PC-3 (cell line): ENCODE measurements at regions not wholly inside any gene's neighbourhood (a gene's known extent, or its start where the extent isn't known, plus 50 kb on each side); places are given as distances from the start of the nearest gene placed in this dataset.

Source experiments
- ATAC-seq: fragments of 200-7000 bp; cut with Tn5 transposase; 2 replicates; pipeline ENCODE4 v1.9.1; 2020; ENCODE audit warnings: mild to moderate bottlenecking, moderate library complexity
- BruUV-seq: library from RNA; stranded (reverse); fragments of 400-500 nt; replicated peaks from 2 replicates; lab custom pipeline; 2021; lab: Mats Ljungman, UMichigan
- CTCF ChIA-PET: fragments of 300-600 bp; sonication (Branson Sonifier 250); formaldehyde crosslinking; loops from one replicate; lab custom pipeline; 2022; ENCODE audit warnings: antibody characterized with exemption; lab: Charles Lee
- POLR2A ChIA-PET: fragments of 300-600 bp; sonication (Branson Sonifier 250); formaldehyde crosslinking; loops from one replicate; lab custom pipeline; 2022; ENCODE audit warnings: antibody characterized with exemption; ENCODE audit not compliant: unreplicated experiment; lab: Charles Lee
- DNase-seq: peaks from one replicate; pipeline ENCODE4 v3.0.0-alpha.2; 2015
- H2AFZ ChIP-seq: fragments of 300-600 bp; sonication (generic); 2 replicates; pipeline ENCODE4 v1.6.0; 2016; ENCODE audit warnings: antibody characterized with exemption, low read length
- H3F3A ChIP-seq: fragments of 300-600 bp; sonication (generic); one replicate; pipeline ENCODE4 v1.6.0; 2017; ENCODE audit warnings: antibody characterized with exemption, low read length, control low read depth, mild to moderate bottlenecking; ENCODE audit not compliant: unreplicated experiment
- H3K27ac ChIP-seq: fragments of 300-600 bp; sonication (generic); 2 replicates; pipeline ENCODE4 v1.5.1; 2016; ENCODE audit warnings: mild to moderate bottlenecking, low read length
- H3K27me3 ChIP-seq: fragments of 300-600 bp; sonication (generic); 2 replicates; pipeline ENCODE4 v1.6.1; 2016; ENCODE audit warnings: low read length, mixed read lengths
- H3K36me3 ChIP-seq: fragments of 300-600 bp; sonication (generic); 2 replicates; pipeline ENCODE4 v1.6.1; 2016; ENCODE audit warnings: low read depth, mixed run types, low read length, mixed read lengths
- H3K4me1 ChIP-seq: fragments of 300-600 bp; sonication (generic); 2 replicates; pipeline ENCODE4 v1.5.1; 2016; ENCODE audit warnings: low read length; ENCODE audit not compliant: insufficient read depth
- H3K4me2 ChIP-seq: fragments of 300-600 bp; sonication (generic); 2 replicates; pipeline ENCODE4 v1.6.0; 2016; ENCODE audit warnings: low read length
- H3K4me3 ChIP-seq: fragments of 300-600 bp; sonication (generic); 2 replicates; pipeline ENCODE4 v1.5.1; 2016; ENCODE audit warnings: mild to moderate bottlenecking, low read length, mixed read lengths
- H3K79me2 ChIP-seq: fragments of 300-600 bp; sonication (generic); 2 replicates; pipeline ENCODE4 v1.6.1; 2017; ENCODE audit warnings: low read length, mixed read lengths
- H3K9ac ChIP-seq: fragments of 300-600 bp; sonication (generic); 2 replicates; pipeline ENCODE4 v1.6.0; 2016; ENCODE audit warnings: mild to moderate bottlenecking, low read length
- H3K9me2 ChIP-seq: fragments of 300-600 bp; sonication (generic); replicated peaks from 2 replicates; pipeline ENCODE4 v1.6.1; 2016; ENCODE audit warnings: mixed run types, low read length, mixed read lengths
- H3K9me3 ChIP-seq: fragments of 300-600 bp; sonication (generic); 2 replicates; pipeline ENCODE4 v1.6.1; 2016; ENCODE audit warnings: low read length, mixed read lengths
- H4K20me1 ChIP-seq: fragments of 300-600 bp; sonication (generic); 2 replicates; pipeline ENCODE4 v1.6.1; 2016; ENCODE audit warnings: low read length, mixed read lengths
- CTCF ChIP-seq: fragments of 300-600 bp; sonication (generic); conservative IDR thresholded peaks from 2 replicates; pipeline ENCODE4 v1.5.1; 2017; ENCODE audit warnings: antibody characterized with exemption, low read depth, mild to moderate bottlenecking, low read length
- EZH2 ChIP-seq: fragments of 300-600 bp; sonication (generic); IDR thresholded peaks from one replicate; pipeline ENCODE4 v1.6.1; 2017; ENCODE audit warnings: antibody characterized with exemption, mild to moderate bottlenecking, low read length; ENCODE audit not compliant: unreplicated experiment
- EZH2phosphoT487 ChIP-seq: fragments of 300-600 bp; sonication (generic); IDR thresholded peaks from 2 replicates; pipeline ENCODE4 v1.6.1; 2018; ENCODE audit warnings: mild to moderate bottlenecking, antibody characterized with exemption, low read length, borderline replicate concordance
- intact Hi-C: fragments of 100-400 bp; cut with micrococcal nuclease; formaldehyde crosslinking; loops from 2 replicates; pipeline ENCODE4 v1.9.0; 2023

DNA sequence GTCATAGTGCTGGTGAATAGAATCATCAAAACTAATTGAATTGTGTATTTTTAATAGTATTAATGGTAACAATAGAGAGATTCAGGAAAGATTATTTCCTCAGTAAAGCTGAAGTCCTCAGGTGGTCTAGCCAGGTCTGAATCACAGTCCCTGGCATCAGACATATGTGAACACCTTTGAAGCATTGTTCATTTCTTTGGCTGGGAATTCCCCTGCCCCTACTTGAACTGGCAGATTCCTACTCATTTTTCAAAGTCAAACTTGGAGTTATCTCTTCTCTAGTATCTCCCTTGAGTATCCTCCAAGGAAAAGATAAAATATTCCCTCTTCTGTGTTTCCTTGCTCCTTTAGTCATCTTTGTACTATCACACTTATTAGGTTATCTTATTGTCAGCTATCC is 759.8 kb downstream of the ADGRL2 start:
- H3K36me3 ChIP-seq, result no peaks in the 10 kb centered on the region
- no peak for ATAC-seq
- no peaks in the 10 kb centered on the region for H3F3A ChIP-seq
- ChIA-PET POLR2A (no interaction called here), CTCF (no interaction called here)
- BruUV-seq, result no TSS peak
- H3K27ac ChIP-seq, result no peak overlapping the region
- no peak for DNase-seq
- TF ChIP-seq EZH2 (no peak), EZH2phosphoT487 (no peak), CTCF (no peak)
- no peaks in the 10 kb centered on the region for H4K20me1 ChIP-seq
- H2AFZ ChIP-seq, result no peak overlapping the region
- no peak overlapping the region for H3K9ac ChIP-seq
- no peak overlapping the region for H3K4me2 ChIP-seq
- intact Hi-C loops, result no loop called here
- no peaks in the 10 kb centered on the region for H3K79me2 ChIP-seq
- H3K4me3 ChIP-seq, result no peak overlapping the region
- no peaks in the 10 kb centered on the region for H3K4me1 ChIP-seq
- H3K27me3 ChIP-seq, result no peaks in the 10 kb centered on the region
- H3K9me3 ChIP-seq, result no peaks in the 10 kb centered on the region
- H3K9me2 ChIP-seq, result no peaks in the 10 kb centered on the region

GRCh38 chr1:82555501-82555900 is 754.8 kb downstream of the ADGRL2 start:
- no peak for DNase-seq
- Histone ChIP-seq H3K27ac (no peak overlapping the region), H4K20me1 (no peaks in the 10 kb centered on the region), H3K9me2 (no peaks in the 10 kb centered on the region), H3K27me3 (no peaks in the 10 kb centered on the region), H2AFZ (no peak overlapping the region), H3F3A (no peaks in the 10 kb centered on the region), H3K9ac (no peak overlapping the region), H3K4me2 (no peak overlapping the region), H3K36me3 (no peaks in the 10 kb centered on the region), H3K4me3 (no peak overlapping the region), H3K4me1 (no peaks in the 10 kb centered on the region), H3K9me3 (no peaks in the 10 kb centered on the region), H3K79me2 (no peaks in the 10 kb centered on the region)
- TF ChIP-seq CTCF (no peak), EZH2phosphoT487 (no peak), EZH2 (no peak)
- ChIA-PET POLR2A (no interaction called here), CTCF (no interaction called here)
- ATAC-seq, result no peak
- intact Hi-C loops, result no loop called here
- BruUV-seq, result no TSS peak

- Histone ChIP-seq H4K20me1 (no peaks in the 10 kb centered on the region), H3K4me2 (no peak overlapping the region), H2AFZ (no peak overlapping the region), H3F3A (no peaks in the 10 kb centered on the region), H3K79me2 (no peaks in the 10 kb centered on the region), H3K4me3 (no peak overlapping the region), H3K4me1 (no peaks in the 10 kb centered on the region), H3K36me3 (no peaks in the 10 kb centered on the region), H3K27ac (no peak overlapping the region), H3K9me2 (no peaks in the 10 kb centered on the region), H3K27me3 (no peaks in the 10 kb centered on the region), H3K9me3 (no peaks in the 10 kb centered on the region), H3K9ac (no peak overlapping the region)
- CTCF ChIA-PET, result no interaction called here
- POLR2A ChIA-PET, result no interaction called here
- TF ChIP-seq CTCF (no peak), EZH2phosphoT487 (no peak), EZH2 (no peak)
- no peak for DNase-seq
- no TSS peak for BruUV-seq
- no peak for ATAC-seq
- intact Hi-C loops, result no loop called here
Observed at GRCh38 chr1:82549841-82550240, 749.1 kb downstream of the ADGRL2 start.
